WTC11 (cell line): ENCODE measurements at regions not wholly inside any gene's neighbourhood (a gene's known extent, or its start where the extent isn't known, plus 50 kb on each side); places are given as distances from the start of the nearest gene placed in this dataset.
"Not testable (repeated sequence)": the region's sequence is repeated elsewhere in the genome, so short reads cannot be mapped to it uniquely, and the experiment has no call there.

Source experiments
- ATAC-seq: fragments of 200-7000 bp; cut with Tn5 transposase; 2 replicates; pipeline ENCODE4 v1.10.0; 2021; ENCODE audit warnings: mild to moderate bottlenecking, moderate library complexity
- CTCF ChIA-PET: fragments of 300-600 bp; sonication (Branson Sonifier 250); formaldehyde crosslinking; loops from one replicate; lab custom pipeline; 2021; ENCODE audit warnings: antibody characterized with exemption; lab: Charles Lee
- POLR2A ChIA-PET: fragments of 350-600 bp; sonication (Branson Sonifier 250); formaldehyde crosslinking; loops from one replicate; lab custom pipeline; 2021; ENCODE audit warnings: antibody characterized with exemption; lab: Charles Lee
- DNase-seq: peaks from one replicate; pipeline ENCODE4 v3.0.0; 2021; ENCODE audit warnings: low spot score
- H3K27ac Mint-ChIP-seq: 2 replicates; pipeline ENCODE4 v1.8.0; 2021; ENCODE audit warnings: mixed read lengths
- H3K27me3 Mint-ChIP-seq: 2 replicates; pipeline ENCODE4 v1.8.0; 2021; ENCODE audit warnings: low read depth, mild to moderate bottlenecking, moderate library complexity, mixed read lengths
- H3K36me3 Mint-ChIP-seq: 2 replicates; pipeline ENCODE4 v1.8.0; 2021; ENCODE audit warnings: mixed read lengths
- H3K4me1 Mint-ChIP-seq: 2 replicates; pipeline ENCODE4 v1.8.0; 2022; ENCODE audit warnings: mixed read lengths
- H3K4me3 Mint-ChIP-seq: 2 replicates; pipeline ENCODE4 v1.8.0; 2021; ENCODE audit warnings: mild to moderate bottlenecking, moderate library complexity, mixed read lengths
- H3K9me3 Mint-ChIP-seq: 2 replicates; pipeline ENCODE4 v1.8.0; 2021; ENCODE audit warnings: mixed read lengths
- E2F4 ChIP-seq: sonication (generic); formaldehyde crosslinking; IDR thresholded peaks from 2 replicates; pipeline ENCODE4 v1.8.1; 2022; ENCODE audit warnings: low read depth, mild to moderate bottlenecking, moderate library complexity, missing genetic modification reagents, borderline replicate concordance
- EMX1 ChIP-seq: fragments of 250-450 bp; sonication (Bioruptor Pico); IDR thresholded peaks from 2 replicates; pipeline ENCODE4 v1.8.0; 2021; ENCODE audit warnings: mild to moderate bottlenecking
- FOXJ3 ChIP-seq: sonication (generic); formaldehyde crosslinking; IDR thresholded peaks from 2 replicates; pipeline ENCODE4 v1.9.0; 2021; ENCODE audit warnings: missing genetic modification reagents, mild to moderate bottlenecking, borderline replicate concordance
- GTF2I ChIP-seq: fragments of 250-450 bp; sonication (Bioruptor Pico); conservative IDR thresholded peaks from 2 replicates; pipeline ENCODE4 v1.4.0; 2021; ENCODE audit warnings: mild to moderate bottlenecking
- JAZF1 ChIP-seq: fragments of 250-450 bp; sonication (Bioruptor Pico); IDR thresholded peaks from 2 replicates; pipeline ENCODE4 v1.9.0; 2021; ENCODE audit warnings: moderate library complexity, mild to moderate bottlenecking, inconsistent platforms
- KAT7 ChIP-seq: sonication (generic); formaldehyde crosslinking; IDR thresholded peaks from 2 replicates; pipeline ENCODE4 v1.8.1; 2023; ENCODE audit warnings: missing genetic modification reagents, mild to moderate bottlenecking, borderline replicate concordance
- NR1H2 ChIP-seq: sonication (generic); formaldehyde crosslinking; IDR thresholded peaks from 2 replicates; pipeline ENCODE4 v1.9.0; 2021; ENCODE audit warnings: mild to moderate bottlenecking, moderate library complexity, missing genetic modification reagents
- OVOL2 ChIP-seq: fragments of 250-450 bp; sonication (Bioruptor Pico); IDR thresholded peaks from 2 replicates; pipeline ENCODE4 v1.9.0; 2021; ENCODE audit warnings: mild to moderate bottlenecking, borderline replicate concordance
- PRDM15 ChIP-seq: sonication (generic); formaldehyde crosslinking; IDR thresholded peaks from 2 replicates; pipeline ENCODE4 v1.8.0; 2022; ENCODE audit warnings: missing genetic modification reagents
- PRRX2 ChIP-seq: fragments of 250-450 bp; sonication (Bioruptor Pico); IDR thresholded peaks from 2 replicates; pipeline ENCODE4 v1.8.0; 2021; ENCODE audit warnings: mild to moderate bottlenecking
- STAT6 ChIP-seq: sonication (generic); formaldehyde crosslinking; conservative IDR thresholded peaks from 2 replicates; pipeline ENCODE4 v1.8.1; 2023; ENCODE audit warnings: mild to moderate bottlenecking, low read depth, missing genetic modification reagents, moderate library complexity
- TP53 ChIP-seq: sonication (generic); formaldehyde crosslinking; IDR thresholded peaks from 2 replicates; pipeline ENCODE4 v1.8.1; 2023; ENCODE audit warnings: mild to moderate bottlenecking, missing genetic modification reagents
- ZNF219 ChIP-seq: sonication (generic); formaldehyde crosslinking; IDR thresholded peaks from 2 replicates; pipeline ENCODE4 v1.8.0; 2023; ENCODE audit warnings: missing genetic modification reagents, mild to moderate bottlenecking, borderline replicate concordance
- ZNF396 ChIP-seq: fragments of 250-450 bp; sonication (Bioruptor Pico); IDR thresholded peaks from 2 replicates; pipeline ENCODE4 v1.8.0; 2021; ENCODE audit warnings: mild to moderate bottlenecking, moderate library complexity, borderline replicate concordance
- TF ChIP-seq, protein P1 (sequence below): sonication (generic); formaldehyde crosslinking; IDR thresholded peaks from 2 replicates; pipeline ENCODE4 v1.8.1; 2022; ENCODE audit warnings: mild to moderate bottlenecking, missing genetic modification reagents, moderate library complexity, borderline replicate concordance
- TF ChIP-seq, protein P2 (sequence below): sonication (generic); formaldehyde crosslinking; IDR thresholded peaks from 2 replicates; pipeline ENCODE4 v1.8.0; 2023; ENCODE audit warnings: mild to moderate bottlenecking, missing genetic modification reagents
- TF ChIP-seq, protein P3 (sequence below): sonication (generic); formaldehyde crosslinking; IDR thresholded peaks from 2 replicates; pipeline ENCODE4 v1.8.1; 2023; ENCODE audit warnings: mild to moderate bottlenecking, missing genetic modification reagents, moderate library complexity
- TF ChIP-seq, protein P4 (sequence below): sonication (generic); formaldehyde crosslinking; IDR thresholded peaks from 2 replicates; pipeline ENCODE4 v1.8.0; 2023; ENCODE audit warnings: missing genetic modification reagents

- peaks cover 28% of the 10 kb centered on the region for H3K4me1 Mint-ChIP-seq
- DNase-seq: no peak
- ChIA-PET CTCF (interaction anchor here (1.6 kb wide), 1 partner anchor 108 kb away, joined by 3 read pairs; no protein-coding TSS in a partner anchor), POLR2A (interaction anchor here (0.7 to 1.3 kb wide), 2 partner anchors 70 to 72 kb away, joined by 3 read pairs; partner anchors contain the start of gene ARRDC3)
- peaks cover 3% of the 10 kb centered on the region for H3K9me3 Mint-ChIP-seq
- H3K4me3 Mint-ChIP-seq: no peak overlapping the region
- H3K36me3 Mint-ChIP-seq: no peaks in the 10 kb centered on the region
- ATAC-seq: no peak
- 0 out of 2 replicates have a peak overlapping the region, but pooled peaks have one; percentile 60 for H3K27ac Mint-ChIP-seq
- no peaks in the 10 kb centered on the region for H3K27me3 Mint-ChIP-seq
- TF ChIP-seq E2F4: no peak
- TF ChIP-seq, protein P1, sequence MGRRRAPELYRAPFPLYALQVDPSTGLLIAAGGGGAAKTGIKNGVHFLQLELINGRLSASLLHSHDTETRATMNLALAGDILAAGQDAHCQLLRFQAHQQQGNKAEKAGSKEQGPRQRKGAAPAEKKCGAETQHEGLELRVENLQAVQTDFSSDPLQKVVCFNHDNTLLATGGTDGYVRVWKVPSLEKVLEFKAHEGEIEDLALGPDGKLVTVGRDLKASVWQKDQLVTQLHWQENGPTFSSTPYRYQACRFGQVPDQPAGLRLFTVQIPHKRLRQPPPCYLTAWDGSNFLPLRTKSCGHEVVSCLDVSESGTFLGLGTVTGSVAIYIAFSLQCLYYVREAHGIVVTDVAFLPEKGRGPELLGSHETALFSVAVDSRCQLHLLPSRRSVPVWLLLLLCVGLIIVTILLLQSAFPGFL: no peak
- TF ChIP-seq TP53 (CRISPR knock-in tag): no peak
- TF ChIP-seq, protein P2, sequence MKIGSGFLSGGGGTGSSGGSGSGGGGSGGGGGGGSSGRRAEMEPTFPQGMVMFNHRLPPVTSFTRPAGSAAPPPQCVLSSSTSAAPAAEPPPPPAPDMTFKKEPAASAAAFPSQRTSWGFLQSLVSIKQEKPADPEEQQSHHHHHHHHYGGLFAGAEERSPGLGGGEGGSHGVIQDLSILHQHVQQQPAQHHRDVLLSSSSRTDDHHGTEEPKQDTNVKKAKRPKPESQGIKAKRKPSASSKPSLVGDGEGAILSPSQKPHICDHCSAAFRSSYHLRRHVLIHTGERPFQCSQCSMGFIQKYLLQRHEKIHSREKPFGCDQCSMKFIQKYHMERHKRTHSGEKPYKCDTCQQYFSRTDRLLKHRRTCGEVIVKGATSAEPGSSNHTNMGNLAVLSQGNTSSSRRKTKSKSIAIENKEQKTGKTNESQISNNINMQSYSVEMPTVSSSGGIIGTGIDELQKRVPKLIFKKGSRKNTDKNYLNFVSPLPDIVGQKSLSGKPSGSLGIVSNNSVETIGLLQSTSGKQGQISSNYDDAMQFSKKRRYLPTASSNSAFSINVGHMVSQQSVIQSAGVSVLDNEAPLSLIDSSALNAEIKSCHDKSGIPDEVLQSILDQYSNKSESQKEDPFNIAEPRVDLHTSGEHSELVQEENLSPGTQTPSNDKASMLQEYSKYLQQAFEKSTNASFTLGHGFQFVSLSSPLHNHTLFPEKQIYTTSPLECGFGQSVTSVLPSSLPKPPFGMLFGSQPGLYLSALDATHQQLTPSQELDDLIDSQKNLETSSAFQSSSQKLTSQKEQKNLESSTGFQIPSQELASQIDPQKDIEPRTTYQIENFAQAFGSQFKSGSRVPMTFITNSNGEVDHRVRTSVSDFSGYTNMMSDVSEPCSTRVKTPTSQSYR: no peak
- TF ChIP-seq STAT6 (CRISPR knock-in tag): no peak
- no peak for TF ChIP-seq JAZF1
- TF ChIP-seq PRRX2 (CRISPR knock-in tag): no peak
- TF ChIP-seq, protein P3, sequence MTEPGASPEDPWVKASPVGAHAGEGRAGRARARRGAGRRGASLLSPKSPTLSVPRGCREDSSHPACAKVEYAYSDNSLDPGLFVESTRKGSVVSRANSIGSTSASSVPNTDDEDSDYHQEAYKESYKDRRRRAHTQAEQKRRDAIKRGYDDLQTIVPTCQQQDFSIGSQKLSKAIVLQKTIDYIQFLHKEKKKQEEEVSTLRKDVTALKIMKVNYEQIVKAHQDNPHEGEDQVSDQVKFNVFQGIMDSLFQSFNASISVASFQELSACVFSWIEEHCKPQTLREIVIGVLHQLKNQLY (CRISPR knock-in tag): no peak
- TF ChIP-seq OVOL2: no peak
- TF ChIP-seq FOXJ3 (CRISPR knock-in tag): no peak
- TF ChIP-seq ZNF396 (CRISPR knock-in tag): no peak
- no peak for TF ChIP-seq ZNF219 (CRISPR knock-in tag)
- TF ChIP-seq, all 79 proteins: peak for 0
Observed at GRCh38 chr5:91311168-91311696, 71.9 kb downstream of the ARRDC3 start.

GRCh38 chr5:91308157-91308556 is 75.0 kb downstream of the ARRDC3 start:
- H3K27me3 Mint-ChIP-seq, H3K4me3 Mint-ChIP-seq, H3K9me3 Mint-ChIP-seq, H3K27ac Mint-ChIP-seq, CTCF ChIA-PET, ATAC-seq, DNase-seq, H3K36me3 Mint-ChIP-seq: not testable (repeated sequence)
- H3K4me1 Mint-ChIP-seq: peaks cover 11% of the 10 kb centered on the region
- POLR2A ChIA-PET: interaction anchor here (0.7 kb wide), 1 partner anchor 131 kb away, joined by 7 read pairs; no protein-coding TSS in a partner anchor

DNA sequence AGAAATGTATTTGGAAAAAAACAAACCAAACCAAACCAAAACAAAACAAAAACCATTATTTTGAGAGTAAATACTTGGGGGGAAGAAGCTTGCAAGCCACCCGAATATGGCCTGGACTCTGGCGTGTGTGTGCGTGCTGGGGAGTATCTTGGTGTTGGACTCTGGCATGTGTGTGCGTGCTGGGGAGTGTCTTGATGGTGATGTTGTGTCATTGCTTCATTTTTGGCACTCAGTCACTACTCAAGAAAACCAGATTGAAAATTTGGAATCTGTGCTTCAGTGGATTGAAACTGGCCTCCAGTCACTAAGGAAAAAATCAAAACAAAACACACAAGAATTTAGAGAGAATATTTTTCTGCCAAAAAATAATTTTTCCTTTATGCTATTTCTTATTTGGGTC is 76.1 kb downstream of the ARRDC3 start:
- peaks cover 3% of the 10 kb centered on the region for H3K9me3 Mint-ChIP-seq
- ChIA-PET POLR2A (no interaction called here), CTCF (interaction anchor here (0.6 to 2.2 kb wide), 3 partner anchors 32 to 124 kb away, joined by 3 to 8 read pairs (median 4); no protein-coding TSS in a partner anchor)
- H3K36me3 Mint-ChIP-seq: no peaks in the 10 kb centered on the region
- no peaks in the 10 kb centered on the region for H3K27me3 Mint-ChIP-seq
- H3K4me3 Mint-ChIP-seq: no peak overlapping the region
- H3K27ac Mint-ChIP-seq: no peak overlapping the region
- DNase-seq (no peak), ATAC-seq (no peak)
- peaks cover 8% of the 10 kb centered on the region for H3K4me1 Mint-ChIP-seq
- TF ChIP-seq EMX1 (CRISPR knock-in tag): no peak
- no peak for TF ChIP-seq GTF2I (CRISPR knock-in tag)
- TF ChIP-seq, protein P4, sequence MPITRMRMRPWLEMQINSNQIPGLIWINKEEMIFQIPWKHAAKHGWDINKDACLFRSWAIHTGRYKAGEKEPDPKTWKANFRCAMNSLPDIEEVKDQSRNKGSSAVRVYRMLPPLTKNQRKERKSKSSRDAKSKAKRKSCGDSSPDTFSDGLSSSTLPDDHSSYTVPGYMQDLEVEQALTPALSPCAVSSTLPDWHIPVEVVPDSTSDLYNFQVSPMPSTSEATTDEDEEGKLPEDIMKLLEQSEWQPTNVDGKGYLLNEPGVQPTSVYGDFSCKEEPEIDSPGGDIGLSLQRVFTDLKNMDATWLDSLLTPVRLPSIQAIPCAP: no peak
- TF ChIP-seq, protein P3 (CRISPR knock-in tag): no peak
- no peak for TF ChIP-seq PRDM15
- TF ChIP-seq NR1H2 (CRISPR knock-in tag): no peak
- no peak for TF ChIP-seq KAT7 (CRISPR knock-in tag)
